Lower leg skin (tissue), 3 donors: ENCODE measurements at regions not wholly inside any gene's neighbourhood (a gene's known extent, or its start where the extent isn't known, plus 50 kb on each side); places are given as distances from the start of the nearest gene placed in this dataset.

Experiments used
- CTCF ChIP-seq, 3 donors: fragments of 450-650 bp; IDR thresholded peaks; one replicate each; pipeline ENCODE4 v1.5.1; 2016; ENCODE audit warnings: antibody characterized with exemption in 3 of 3, mild to moderate bottlenecking in 3 of 3, moderate library complexity in 2 of 3
- POLR2A ChIP-seq, 2 donors: fragments of 450-650 bp; IDR thresholded peaks; one replicate each; pipeline ENCODE4 v1.6.1; 2016 to 2017; ENCODE audit warnings: antibody characterized with exemption in 2 of 2, mild to moderate bottlenecking in 1 of 2, moderate library complexity in 1 of 2

- no peak for TF ChIP-seq CTCF (IDR thresholded peaks at IDR 0.05)
- TF ChIP-seq POLR2A (IDR thresholded peaks at IDR 0.05) = no peak
These were observed 552.6 kb upstream of the TBL1XR1 start for GRCh38 chr3:177749836-177750235.
